ENCODE measurements at regions not wholly inside any gene's neighbourhood (a gene's known extent, or its start where the extent isn't known, plus 50 kb on each side); places are given as distances from the start of the nearest gene placed in this dataset.

GRCh38 chr21:32137931-32138330, 140.9 kb downstream of the MIS18A start:
- Histone ChIP-seq H3K9me3 (ENCODE audit: severe bottlenecking) (peaks cover 7% of the 10 kb centered on the region), H3K27me3 (ENCODE audit: insufficient read depth, low read depth, severe bottlenecking) (no peaks in the 10 kb centered on the region), H3K27ac (no peak overlapping the region), H3K4me3 (ENCODE audit: low read depth, low read length) (no peak overlapping the region), H3K36me3 (no peaks in the 10 kb centered on the region)
- no peak for DNase-seq
- TF ChIP-seq, protein P1, sequence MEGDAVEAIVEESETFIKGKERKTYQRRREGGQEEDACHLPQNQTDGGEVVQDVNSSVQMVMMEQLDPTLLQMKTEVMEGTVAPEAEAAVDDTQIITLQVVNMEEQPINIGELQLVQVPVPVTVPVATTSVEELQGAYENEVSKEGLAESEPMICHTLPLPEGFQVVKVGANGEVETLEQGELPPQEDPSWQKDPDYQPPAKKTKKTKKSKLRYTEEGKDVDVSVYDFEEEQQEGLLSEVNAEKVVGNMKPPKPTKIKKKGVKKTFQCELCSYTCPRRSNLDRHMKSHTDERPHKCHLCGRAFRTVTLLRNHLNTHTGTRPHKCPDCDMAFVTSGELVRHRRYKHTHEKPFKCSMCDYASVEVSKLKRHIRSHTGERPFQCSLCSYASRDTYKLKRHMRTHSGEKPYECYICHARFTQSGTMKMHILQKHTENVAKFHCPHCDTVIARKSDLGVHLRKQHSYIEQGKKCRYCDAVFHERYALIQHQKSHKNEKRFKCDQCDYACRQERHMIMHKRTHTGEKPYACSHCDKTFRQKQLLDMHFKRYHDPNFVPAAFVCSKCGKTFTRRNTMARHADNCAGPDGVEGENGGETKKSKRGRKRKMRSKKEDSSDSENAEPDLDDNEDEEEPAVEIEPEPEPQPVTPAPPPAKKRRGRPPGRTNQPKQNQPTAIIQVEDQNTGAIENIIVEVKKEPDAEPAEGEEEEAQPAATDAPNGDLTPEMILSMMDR (IDR thresholded peaks at IDR 0.05; ENCODE audit: low read depth, low read length): no peak

- DNase-seq: no peak
- no peak overlapping the region for H3K27ac ChIP-seq
- H3K36me3 ChIP-seq: no peaks in the 10 kb centered on the region
- H3K4me3 ChIP-seq (ENCODE audit: low read depth, low read length): no peak overlapping the region
- H3K9me3 ChIP-seq (ENCODE audit: severe bottlenecking): peaks cover 7% of the 10 kb centered on the region
- TF ChIP-seq, protein P1 (IDR thresholded peaks at IDR 0.05; ENCODE audit: low read depth, low read length): no peak
- no peaks in the 10 kb centered on the region for H3K27me3 ChIP-seq (ENCODE audit: insufficient read depth, low read depth, severe bottlenecking)
These were observed 141.6 kb downstream of the MIS18A start for GRCh38 chr21:32137266-32137665.

- Histone ChIP-seq H3K36me3 (no peaks in the 10 kb centered on the region), H3K4me3 (ENCODE audit: low read depth, low read length) (no peak overlapping the region), H3K27ac (no peak overlapping the region), H3K9me3 (ENCODE audit: severe bottlenecking) (peaks cover 7% of the 10 kb centered on the region), H3K27me3 (ENCODE audit: insufficient read depth, low read depth, severe bottlenecking) (no peaks in the 10 kb centered on the region)
- TF ChIP-seq, protein P1 (IDR thresholded peaks at IDR 0.05; ENCODE audit: low read depth, low read length): no peak
- no peak for DNase-seq
These were observed 142.3 kb downstream of the MIS18A start for GRCh38 chr21:32136546-32136945.

DNA sequence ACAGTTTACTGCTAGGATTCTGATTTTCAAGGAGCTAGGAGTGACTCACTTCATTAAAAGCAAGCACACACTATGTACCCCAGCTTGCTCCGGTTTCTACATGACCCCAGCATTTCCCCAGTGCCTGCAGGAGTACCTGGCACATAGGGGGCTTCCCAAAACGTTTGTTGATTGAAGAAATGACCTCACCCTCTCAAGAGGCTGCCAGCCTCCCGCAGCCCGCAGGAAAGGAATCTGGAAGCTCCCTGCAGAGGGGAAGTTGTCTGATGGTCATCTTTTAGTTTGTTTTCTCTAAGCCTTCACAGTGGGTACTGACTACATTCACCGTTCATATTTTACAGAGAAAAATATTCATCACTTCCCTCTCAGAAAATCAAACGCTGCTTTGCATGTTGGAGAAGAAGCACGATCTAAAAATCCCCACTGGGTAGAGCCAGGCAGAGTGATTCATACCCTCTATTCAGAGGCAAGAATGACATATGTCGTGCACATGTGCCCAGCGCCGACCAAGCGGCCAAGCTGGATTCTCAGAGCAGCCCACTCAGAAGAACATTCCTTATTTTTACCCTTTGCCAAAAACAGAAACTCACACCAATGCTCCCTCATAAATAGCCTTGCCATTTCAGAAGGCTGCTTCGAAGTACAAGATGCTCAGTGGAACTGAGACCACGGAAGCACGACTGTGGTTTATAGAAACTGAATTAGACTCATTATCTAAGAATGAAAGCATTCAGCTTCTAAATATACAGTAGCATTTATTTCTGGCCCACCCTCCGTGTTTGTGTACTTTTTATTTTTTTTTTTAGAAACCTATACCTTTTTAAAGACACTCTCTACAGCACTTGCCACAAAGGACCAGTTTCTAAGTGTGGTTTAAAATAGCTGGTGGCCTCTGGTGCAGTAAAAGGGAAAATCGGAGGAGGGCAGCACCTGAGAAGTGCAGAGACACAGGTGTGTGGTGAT, 143.2 kb downstream of the MIS18A start:
- Histone ChIP-seq H3K4me3 (ENCODE audit: low read depth, low read length) (no peak overlapping the region), H3K36me3 (no peaks in the 10 kb centered on the region), H3K9me3 (ENCODE audit: severe bottlenecking) (peaks cover 7% of the 10 kb centered on the region), H3K27ac (no peak overlapping the region), H3K27me3 (ENCODE audit: insufficient read depth, low read depth, severe bottlenecking) (no peaks in the 10 kb centered on the region)
- TF ChIP-seq, protein P1 (IDR thresholded peaks at IDR 0.05; ENCODE audit: low read depth, low read length): no peak
- DNase-seq: no peak

- Histone ChIP-seq H3K36me3 (no peaks in the 10 kb centered on the region), H3K27ac (no peak overlapping the region), H3K27me3 (ENCODE audit: insufficient read depth, low read depth, severe bottlenecking) (no peaks in the 10 kb centered on the region), H3K4me3 (ENCODE audit: low read depth, low read length) (no peak overlapping the region), H3K9me3 (ENCODE audit: severe bottlenecking) (peaks cover 7% of the 10 kb centered on the region)
- no peak for DNase-seq
- TF ChIP-seq, protein P1 (IDR thresholded peaks at IDR 0.05; ENCODE audit: low read depth, low read length): no peak
These were observed 144.3 kb downstream of the MIS18A start for GRCh38 chr21:32134441-32135130.
